ENCODE measurements at regions not wholly inside any gene's neighbourhood (a gene's known extent, or its start where the extent isn't known, plus 50 kb on each side); places are given as distances from the start of the nearest gene placed in this dataset.

DNA sequence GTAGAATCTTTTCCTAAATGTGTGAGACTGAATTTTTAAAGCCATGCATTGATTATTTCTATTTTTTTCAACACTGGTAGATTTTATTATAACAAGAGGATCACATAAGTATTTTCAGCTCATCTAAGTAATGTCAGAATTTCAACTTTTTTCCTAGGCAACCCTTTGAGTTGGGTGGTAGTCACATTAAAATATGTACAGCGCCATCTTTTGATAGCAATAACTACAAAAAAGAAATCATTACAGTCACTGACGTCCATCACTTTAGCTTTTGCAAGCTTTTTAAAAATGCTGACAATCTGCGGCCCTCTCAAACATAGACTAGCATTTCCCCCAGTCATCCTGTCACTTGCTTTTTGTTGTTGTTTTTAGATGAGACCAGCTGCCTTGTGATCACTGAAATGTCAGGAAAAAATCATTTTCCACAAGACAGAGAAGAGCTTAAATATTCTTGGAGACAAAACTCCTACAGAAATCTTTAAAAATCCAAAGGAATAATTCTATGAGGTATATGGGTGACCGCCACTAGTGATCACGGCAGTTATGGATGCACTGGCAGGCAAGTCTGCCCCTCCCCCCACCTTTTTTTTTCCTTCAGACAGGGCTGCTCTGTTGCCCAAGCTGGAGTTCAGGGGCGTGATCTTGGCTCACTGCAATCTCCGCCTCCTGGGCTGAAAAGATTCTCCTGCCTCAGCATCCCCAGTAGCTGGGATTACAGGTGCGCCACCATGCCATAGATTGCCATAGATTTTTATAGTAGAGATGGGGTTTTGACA is 384.0 kb upstream of the KCNMB2 start:
- TF ChIP-seq, protein P1, sequence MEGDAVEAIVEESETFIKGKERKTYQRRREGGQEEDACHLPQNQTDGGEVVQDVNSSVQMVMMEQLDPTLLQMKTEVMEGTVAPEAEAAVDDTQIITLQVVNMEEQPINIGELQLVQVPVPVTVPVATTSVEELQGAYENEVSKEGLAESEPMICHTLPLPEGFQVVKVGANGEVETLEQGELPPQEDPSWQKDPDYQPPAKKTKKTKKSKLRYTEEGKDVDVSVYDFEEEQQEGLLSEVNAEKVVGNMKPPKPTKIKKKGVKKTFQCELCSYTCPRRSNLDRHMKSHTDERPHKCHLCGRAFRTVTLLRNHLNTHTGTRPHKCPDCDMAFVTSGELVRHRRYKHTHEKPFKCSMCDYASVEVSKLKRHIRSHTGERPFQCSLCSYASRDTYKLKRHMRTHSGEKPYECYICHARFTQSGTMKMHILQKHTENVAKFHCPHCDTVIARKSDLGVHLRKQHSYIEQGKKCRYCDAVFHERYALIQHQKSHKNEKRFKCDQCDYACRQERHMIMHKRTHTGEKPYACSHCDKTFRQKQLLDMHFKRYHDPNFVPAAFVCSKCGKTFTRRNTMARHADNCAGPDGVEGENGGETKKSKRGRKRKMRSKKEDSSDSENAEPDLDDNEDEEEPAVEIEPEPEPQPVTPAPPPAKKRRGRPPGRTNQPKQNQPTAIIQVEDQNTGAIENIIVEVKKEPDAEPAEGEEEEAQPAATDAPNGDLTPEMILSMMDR (IDR thresholded peaks at IDR 0.05): no peak
- TF ChIP-seq, protein P2, sequence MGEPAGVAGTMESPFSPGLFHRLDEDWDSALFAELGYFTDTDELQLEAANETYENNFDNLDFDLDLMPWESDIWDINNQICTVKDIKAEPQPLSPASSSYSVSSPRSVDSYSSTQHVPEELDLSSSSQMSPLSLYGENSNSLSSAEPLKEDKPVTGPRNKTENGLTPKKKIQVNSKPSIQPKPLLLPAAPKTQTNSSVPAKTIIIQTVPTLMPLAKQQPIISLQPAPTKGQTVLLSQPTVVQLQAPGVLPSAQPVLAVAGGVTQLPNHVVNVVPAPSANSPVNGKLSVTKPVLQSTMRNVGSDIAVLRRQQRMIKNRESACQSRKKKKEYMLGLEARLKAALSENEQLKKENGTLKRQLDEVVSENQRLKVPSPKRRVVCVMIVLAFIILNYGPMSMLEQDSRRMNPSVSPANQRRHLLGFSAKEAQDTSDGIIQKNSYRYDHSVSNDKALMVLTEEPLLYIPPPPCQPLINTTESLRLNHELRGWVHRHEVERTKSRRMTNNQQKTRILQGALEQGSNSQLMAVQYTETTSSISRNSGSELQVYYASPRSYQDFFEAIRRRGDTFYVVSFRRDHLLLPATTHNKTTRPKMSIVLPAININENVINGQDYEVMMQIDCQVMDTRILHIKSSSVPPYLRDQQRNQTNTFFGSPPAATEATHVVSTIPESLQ (CRISPR knock-in tag; IDR thresholded peaks at IDR 0.05): no peak
- TF ChIP-seq NFYB (CRISPR knock-in tag; conservative IDR thresholded peaks at IDR 0.05; ENCODE audit: low read depth): no peak
- TF ChIP-seq, protein P3, sequence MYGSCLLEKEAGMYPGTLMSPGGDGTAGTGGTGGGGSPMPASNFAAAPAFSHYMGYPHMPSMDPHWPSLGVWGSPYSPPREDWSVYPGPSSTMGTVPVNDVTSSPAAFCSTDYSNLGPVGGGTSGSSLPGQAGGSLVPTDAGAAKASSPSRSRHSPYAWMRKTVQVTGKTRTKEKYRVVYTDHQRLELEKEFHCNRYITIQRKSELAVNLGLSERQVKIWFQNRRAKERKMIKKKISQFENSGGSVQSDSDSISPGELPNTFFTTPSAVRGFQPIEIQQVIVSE (CRISPR knock-in tag; IDR thresholded peaks at IDR 0.05; ENCODE audit: borderline replicate concordance): no peak
- TF ChIP-seq, protein P4, sequence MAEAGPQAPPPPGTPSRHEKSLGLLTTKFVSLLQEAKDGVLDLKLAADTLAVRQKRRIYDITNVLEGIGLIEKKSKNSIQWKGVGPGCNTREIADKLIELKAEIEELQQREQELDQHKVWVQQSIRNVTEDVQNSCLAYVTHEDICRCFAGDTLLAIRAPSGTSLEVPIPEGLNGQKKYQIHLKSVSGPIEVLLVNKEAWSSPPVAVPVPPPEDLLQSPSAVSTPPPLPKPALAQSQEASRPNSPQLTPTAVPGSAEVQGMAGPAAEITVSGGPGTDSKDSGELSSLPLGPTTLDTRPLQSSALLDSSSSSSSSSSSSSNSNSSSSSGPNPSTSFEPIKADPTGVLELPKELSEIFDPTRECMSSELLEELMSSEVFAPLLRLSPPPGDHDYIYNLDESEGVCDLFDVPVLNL (CRISPR knock-in tag; IDR thresholded peaks at IDR 0.05; ENCODE audit: borderline replicate concordance, low read depth): no peak
